ENCODE measurements at regions not wholly inside any gene's neighbourhood (a gene's known extent, or its start where the extent isn't known, plus 50 kb on each side); places are given as distances from the start of the nearest gene placed in this dataset.
A peak's percentile ranks its signal among the peaks of the same experiment; 100 is the strongest.

- TF ChIP-seq ZNF565 (CRISPR knock-in tag; conservative IDR thresholded peaks at IDR 0.05; ENCODE audit: low read depth) (no peak), ZFP30 (CRISPR knock-in tag; IDR thresholded peaks at IDR 0.05) (no peak), BACH2 (CRISPR knock-in tag; IDR thresholded peaks at IDR 0.05; ENCODE audit: borderline replicate concordance) (no peak)
- no peak for ATAC-seq
These were observed 376.3 kb downstream of the MTX2 start for GRCh38 chr2:176645494-176645893.

GRCh38 chr2:176646033-176646615 is 376.9 kb downstream of the MTX2 start:
- no peak for ATAC-seq
- TF ChIP-seq OSR1 (CRISPR knock-in tag; IDR thresholded peaks at IDR 0.05) = no peak
- TF ChIP-seq ZC3H10 (CRISPR knock-in tag; IDR thresholded peaks at IDR 0.05) = no peak
- no peak for TF ChIP-seq SNAI2 (CRISPR knock-in tag; IDR thresholded peaks at IDR 0.05)
- no peak for TF ChIP-seq CSRNP3 (CRISPR knock-in tag; IDR thresholded peaks at IDR 0.05)
- TF ChIP-seq CSDC2 (CRISPR knock-in tag; IDR thresholded peaks at IDR 0.05) = no peak

GRCh38 chr2:176647325-176648165 is 378.3 kb downstream of the MTX2 start:
- no peak for TF ChIP-seq ZFP30 (CRISPR knock-in tag; IDR thresholded peaks at IDR 0.05)
- no peak for TF ChIP-seq ZFP3 (CRISPR knock-in tag; IDR thresholded peaks at IDR 0.05)
- TF ChIP-seq ARNTL (CRISPR knock-in tag; IDR thresholded peaks at IDR 0.05; ENCODE audit: borderline replicate concordance, low read depth) = no peak
- no peak for TF ChIP-seq TOX (CRISPR knock-in tag; IDR thresholded peaks at IDR 0.05; ENCODE audit: borderline replicate concordance)
- ATAC-seq = no peak

- TF ChIP-seq GLIS3 (CRISPR knock-in tag; IDR thresholded peaks at IDR 0.05) (no peak), TSHZ2 (CRISPR knock-in tag; IDR thresholded peaks at IDR 0.05) (peak; percentile 28; the same call in 1 of the 2 replicates)
- ATAC-seq = no peak
These were observed 379.6 kb downstream of the MTX2 start for GRCh38 chr2:176648700-176649297.

GRCh38 chr2:176650104-176650837 is 381.0 kb downstream of the MTX2 start:
- no peak for ATAC-seq
- no peak for TF ChIP-seq ZFP3 (CRISPR knock-in tag; IDR thresholded peaks at IDR 0.05)
- no peak for TF ChIP-seq SNAI2 (CRISPR knock-in tag; IDR thresholded peaks at IDR 0.05)
- TF ChIP-seq ARNTL (CRISPR knock-in tag; IDR thresholded peaks at IDR 0.05; ENCODE audit: borderline replicate concordance, low read depth) = no peak
- no peak for TF ChIP-seq TOX (CRISPR knock-in tag; IDR thresholded peaks at IDR 0.05; ENCODE audit: borderline replicate concordance)
- no peak for TF ChIP-seq TCF4 (CRISPR knock-in tag; IDR thresholded peaks at IDR 0.05; ENCODE audit: borderline replicate concordance)
- no peak for TF ChIP-seq CSDC2 (CRISPR knock-in tag; IDR thresholded peaks at IDR 0.05)
- TF ChIP-seq ESRRG (CRISPR knock-in tag; IDR thresholded peaks at IDR 0.05) = no peak
- TF ChIP-seq PATZ1 (CRISPR knock-in tag; IDR thresholded peaks at IDR 0.05; ENCODE audit: borderline replicate concordance) = no peak
- no peak for TF ChIP-seq POU6F1 (CRISPR knock-in tag; IDR thresholded peaks at IDR 0.05; ENCODE audit: borderline replicate concordance, low read depth)
- no peak for TF ChIP-seq OSR1 (CRISPR knock-in tag; IDR thresholded peaks at IDR 0.05)
